ENCODE measurements at regions not wholly inside any gene's neighbourhood (a gene's known extent, or its start where the extent isn't known, plus 50 kb on each side); places are given as distances from the start of the nearest gene placed in this dataset.

GRCh38 chr3:34703053-34703452 lies 904.6 kb downstream of the PDCD6IP start:
- Histone ChIP-seq H3K4me3 (no peak overlapping the region), H3K36me3 (no peaks in the 10 kb centered on the region), H3K27ac (no peak overlapping the region), H3K9me3 (peaks cover 0 to 42% (median 12%) of the 10 kb centered on the region in 12 donors), H3K4me1 (no peaks in the 10 kb centered on the region), H3K27me3 (no peaks in the 10 kb centered on the region)
- intact Hi-C loops (cut with DNase I), result no loop called here
- 89 to 93% (median 90%) methylated on average over 3 of the region's 3 CpGs for WGBS, 4 donors
- TF ChIP-seq CTCF (IDR thresholded peaks at IDR 0.05), result no peak
- no peak for TF ChIP-seq POLR2A (IDR thresholded peaks at IDR 0.05)
- ATAC-seq, result no peak
- DNase-seq, result no peak

- intact Hi-C loops (cut with DNase I), result no loop called here
- peaks cover 0 to 12% (median 0%) of the 10 kb centered on the region in 12 donors for H3K9me3 ChIP-seq
- no peak for DNase-seq
- no peak overlapping the region for H3K27ac ChIP-seq
- TF ChIP-seq POLR2A (IDR thresholded peaks at IDR 0.05) (no peak), CTCF (IDR thresholded peaks at IDR 0.05) (no peak)
- H3K27me3 ChIP-seq, result no peaks in the 10 kb centered on the region
- no peak for ATAC-seq
- 74 to 82% (median 76%) methylated on average over 3 of the region's 3 CpGs for WGBS, 4 donors
- H3K4me1 ChIP-seq, result no peaks in the 10 kb centered on the region
- H3K36me3 ChIP-seq, result no peaks in the 10 kb centered on the region
- no peak overlapping the region for H3K4me3 ChIP-seq
Observed at GRCh38 chr3:34724916-34725499, 914.3 kb upstream of the ARPP21 start.

- TF ChIP-seq POLR2A (IDR thresholded peaks at IDR 0.05) (no peak), CTCF (IDR thresholded peaks at IDR 0.05) (no peak)
- H3K9me3 ChIP-seq, result peaks cover 0 to 18% (median 0%) of the 10 kb centered on the region in 12 donors
- ATAC-seq (no peak), DNase-seq (no peak)
- no peak overlapping the region for H3K27ac ChIP-seq
- H3K4me1 ChIP-seq, result no peaks in the 10 kb centered on the region
- H3K36me3 ChIP-seq, result no peaks in the 10 kb centered on the region
- intact Hi-C loops (cut with DNase I), result no loop called here
- H3K27me3 ChIP-seq, result no peaks in the 10 kb centered on the region
- 41 to 53% (median 45%) methylated on average over 2 of the region's 2 CpGs for WGBS, 4 donors
- H3K4me3 ChIP-seq, result no peak overlapping the region
Observed at GRCh38 chr3:34725774-34726173, 913.6 kb upstream of the ARPP21 start.

- WGBS, 4 donors, result 46 to 50% (median 48%) methylated on average over 2 of the region's 2 CpGs
- intact Hi-C loops (cut with DNase I), result no loop called here
- Histone ChIP-seq H3K27ac (no peak overlapping the region), H3K9me3 (peaks cover 0 to 18% (median 0%) of the 10 kb centered on the region in 12 donors), H3K4me3 (no peak overlapping the region), H3K36me3 (no peaks in the 10 kb centered on the region), H3K4me1 (no peaks in the 10 kb centered on the region), H3K27me3 (no peaks in the 10 kb centered on the region)
- DNase-seq, result no peak
- ATAC-seq, result no peak
- TF ChIP-seq CTCF (IDR thresholded peaks at IDR 0.05), result no peak
- TF ChIP-seq POLR2A (IDR thresholded peaks at IDR 0.05), result no peak
Observed at GRCh38 chr3:34727700-34728099, 911.6 kb upstream of the ARPP21 start.
